Stomach (tissue), 8 donors: ENCODE measurements at regions not wholly inside any gene's neighbourhood (a gene's known extent, or its start where the extent isn't known, plus 50 kb on each side); places are given as distances from the start of the nearest gene placed in this dataset.

Experiments
- DNase-seq, 2 donors: peaks; one replicate each; pipeline versions ENCODE4 v3.0.0 to v3.0.0-alpha.2; 2013 to 2019
- H3K27ac ChIP-seq, 5 donors: fragments of 200-600 bp in 4 of 5; sonication (generic) in 4 of 5; one replicate each; pipeline ENCODE4 v1.5.1; 2013 to 2019; ENCODE audit warnings: mild to moderate bottlenecking in 1 of 5, moderate library complexity in 1 of 5
- H3K27me3 ChIP-seq, 3 donors: fragments of 200-600 bp; sonication (generic); one replicate each; pipeline ENCODE4 v1.5.1; 2017 to 2019; ENCODE audit warnings: mixed run types in 1 of 3
- H3K36me3 ChIP-seq, 4 donors: fragments of 200-600 bp; sonication (generic); 1 replicate in 3 of 4; 2 replicates in 1 of 4; pipeline ENCODE4 v1.5.1; 2016 to 2019
- H3K4me1 ChIP-seq, 4 donors: fragments of 200-600 bp; sonication (generic); one replicate each; pipeline ENCODE4 v1.5.1; 2016 to 2019
- H3K4me3 ChIP-seq, 4 donors: fragments of 200-600 bp; sonication (generic) in 3 of 4; one replicate each; pipeline ENCODE4 v1.5.1; 2016 to 2019; ENCODE audit warnings: mild to moderate bottlenecking in 1 of 4
- H3K9me3 ChIP-seq, 4 donors: fragments of 200-600 bp; sonication (generic); one replicate each; pipeline ENCODE4 v1.5.1; 2016 to 2019
- CTCF ChIP-seq, 7 experiments: fragments of 450-650 bp in 4 of 7; fragments of 200-600 bp in 3 of 7; sonication (generic) in 3 of 7; IDR thresholded peaks; one replicate each; pipeline ENCODE4 v1.5.1; 2016 to 2019; ENCODE audit warnings: antibody characterized with exemption in 7 of 7, control low read depth in 2 of 7, mild to moderate bottlenecking in 1 of 7
- EP300 ChIP-seq: sonication (generic); formaldehyde crosslinking; IDR thresholded peaks from one replicate; pipeline ENCODE4 v1.6.1; 2017; ENCODE audit warnings: antibody characterized with exemption
- POLR2A ChIP-seq, 4 donors: fragments of 450-650 bp; IDR thresholded peaks; one replicate each; pipeline ENCODE4 v1.6.1; 2016; ENCODE audit warnings: antibody characterized with exemption in 4 of 4, control low read depth in 2 of 4, mild to moderate bottlenecking in 1 of 4, moderate library complexity in 1 of 4
- POLR2AphosphoS5 ChIP-seq, 3 donors: sonication (generic); formaldehyde crosslinking; IDR thresholded peaks; one replicate each; pipeline ENCODE4 v1.6.1; 2016; ENCODE audit warnings: antibody characterized with exemption in 3 of 3
- WGBS, 5 donors: extraction: QIAGEN DNeasy Blood & Tissue Kit in 3 of 5; methylation state at CpG; one replicate each; pipeline versions ENCODE4 v1.1.5 to v1.1.7; 2013 to 2018; 5-methylcytosine and 5-hydroxymethylcytosine counted together
- intact Hi-C: fragments of 100-400 bp; cut with DNase I; formaldehyde crosslinking; loops from one replicate; pipeline ENCODE4 v1.15.1; 2023; ENCODE audit warnings: low total_unique reads
- donor health status: healthy with polysubstance abuse.
- donor health status: Bipolar disorder and iron deficiency.
- donor health status: healthy.

- Histone ChIP-seq H3K4me1 (no peaks in the 10 kb centered on the region), H3K9me3 (no peaks in the 10 kb centered on the region), H3K4me3 (no peak overlapping the region), H3K27ac (no peak overlapping the region), H3K27me3 (no peaks in the 10 kb centered on the region), H3K36me3 (no peaks in the 10 kb centered on the region)
- intact Hi-C loops: no loop called here
- TF ChIP-seq EP300 (no peak), POLR2AphosphoS5 (IDR thresholded peaks at IDR 0.05) (no peak), POLR2A (IDR thresholded peaks at IDR 0.05) (no peak), CTCF (IDR thresholded peaks at IDR 0.05) (no peak)
- no peak for DNase-seq
- WGBS, 5 donors: 50 to 58% (median 53%) methylated on average over 2 of the region's 2 CpGs
Measured at GRCh38 chr9:118091226-118091625, 387.0 kb downstream of the TLR4 start.

GRCh38 chr9:118091711-118092500 lies 387.7 kb downstream of the TLR4 start:
- H3K27me3 ChIP-seq: no peaks in the 10 kb centered on the region
- intact Hi-C loops: no loop called here
- no peak overlapping the region for H3K27ac ChIP-seq
- WGBS, 5 donors: 79 to 84% (median 83%) methylated on average over 8 of the region's 8 CpGs
- TF ChIP-seq POLR2A (IDR thresholded peaks at IDR 0.05) (no peak), CTCF (IDR thresholded peaks at IDR 0.05) (no peak), POLR2AphosphoS5 (IDR thresholded peaks at IDR 0.05) (no peak), EP300 (no peak)
- H3K4me3 ChIP-seq: no peak overlapping the region
- H3K9me3 ChIP-seq: no peaks in the 10 kb centered on the region
- peak in 1 of 2 donors; percentile 1 for DNase-seq
- H3K4me1 ChIP-seq: no peaks in the 10 kb centered on the region
- H3K36me3 ChIP-seq: no peaks in the 10 kb centered on the region

- intact Hi-C loops: no loop called here
- H3K4me3 ChIP-seq: no peak overlapping the region
- no peak overlapping the region for H3K27ac ChIP-seq
- TF ChIP-seq POLR2A (IDR thresholded peaks at IDR 0.05): no peak
- no peak for TF ChIP-seq CTCF (IDR thresholded peaks at IDR 0.05)
- no peak for TF ChIP-seq EP300
- TF ChIP-seq POLR2AphosphoS5 (IDR thresholded peaks at IDR 0.05): no peak
- no peaks in the 10 kb centered on the region for H3K27me3 ChIP-seq
- WGBS, 5 donors: 77 to 82% (median 81%) methylated on average over 4 of the region's 4 CpGs
- no peak for DNase-seq
- no peaks in the 10 kb centered on the region for H3K9me3 ChIP-seq
- H3K4me1 ChIP-seq: no peaks in the 10 kb centered on the region
- no peaks in the 10 kb centered on the region for H3K36me3 ChIP-seq
Measured at GRCh38 chr9:118094387-118094786, 390.2 kb downstream of the TLR4 start.

- intact Hi-C loops: no loop called here
- H3K4me3 ChIP-seq: no peak overlapping the region
- no peaks in the 10 kb centered on the region for H3K27me3 ChIP-seq
- WGBS, 5 donors: 71 to 84% (median 79%) methylated on average over 3 of the region's 3 CpGs
- H3K9me3 ChIP-seq: no peaks in the 10 kb centered on the region
- H3K4me1 ChIP-seq: no peaks in the 10 kb centered on the region
- no peak overlapping the region for H3K27ac ChIP-seq
- no peak for TF ChIP-seq POLR2A (IDR thresholded peaks at IDR 0.05)
- no peak for TF ChIP-seq CTCF (IDR thresholded peaks at IDR 0.05)
- TF ChIP-seq POLR2AphosphoS5 (IDR thresholded peaks at IDR 0.05): no peak
- no peak for TF ChIP-seq EP300
- no peak for DNase-seq
- H3K36me3 ChIP-seq: no peaks in the 10 kb centered on the region
Measured at GRCh38 chr9:118100529-118101419, 396.6 kb downstream of the TLR4 start.
